HG03108 (cell line): ENCODE measurements at regions not wholly inside any gene's neighbourhood (a gene's known extent, or its start where the extent isn't known, plus 50 kb on each side); places are given as distances from the start of the nearest gene placed in this dataset.

ENCODE experiments used
- ATAC-seq: cut with Tn5 transposase; IDR thresholded peaks from one replicate; pipeline ENCODE4 v1.9.1; 2021; ENCODE audit warnings: moderate library complexity; ENCODE audit not compliant: unreplicated experiment

- ATAC-seq: no peak
Observed at GRCh38 chr6:24051942-24052589, 73.9 kb upstream of the NRSN1 start.

- ATAC-seq: no peak
Observed at GRCh38 chr6:24052590-24052961, 73.4 kb upstream of the NRSN1 start.

GRCh38 chr6:24053057-24053456 is 73.0 kb upstream of the NRSN1 start:
- ATAC-seq: no peak

DNA sequence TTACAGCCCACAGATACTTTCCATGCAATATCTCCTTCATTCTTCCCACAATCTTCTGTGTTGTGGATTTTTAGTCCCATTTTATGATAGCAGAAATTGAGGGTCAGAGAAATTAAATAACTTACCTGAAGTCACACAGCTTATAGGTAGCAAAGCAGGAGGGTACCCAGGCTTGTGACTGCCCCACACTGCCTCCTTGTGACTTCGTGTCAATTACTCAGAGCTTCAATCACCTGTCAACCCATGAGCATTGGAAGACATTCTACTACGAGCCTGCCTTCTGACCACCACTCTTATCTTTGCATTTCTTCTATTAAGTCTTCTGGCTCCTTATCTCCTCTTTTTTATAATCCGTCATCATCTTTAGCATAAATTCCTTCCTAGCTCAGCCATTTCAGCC is 71.6 kb upstream of the NRSN1 start:
- no peak for ATAC-seq

DNA sequence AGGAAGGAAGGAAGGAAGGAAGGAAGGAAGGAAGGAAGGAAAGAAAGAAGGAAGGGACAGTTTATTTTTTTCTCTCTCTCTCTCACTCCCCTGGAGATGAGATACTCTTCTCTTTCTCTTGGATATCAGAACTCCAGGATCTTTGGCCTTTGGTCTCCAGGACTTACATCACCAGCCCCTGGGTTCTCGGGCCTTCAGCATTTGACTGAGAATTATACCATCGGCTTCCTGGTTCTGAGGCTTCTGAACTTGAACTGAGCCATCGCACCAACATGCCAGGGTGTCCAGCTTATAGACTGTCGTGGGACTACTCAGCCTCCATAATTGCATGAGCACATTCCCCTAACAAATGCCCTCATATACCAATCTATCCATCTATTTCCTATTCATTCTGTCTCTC is 69.4 kb upstream of the NRSN1 start:
- ATAC-seq: no peak

DNA sequence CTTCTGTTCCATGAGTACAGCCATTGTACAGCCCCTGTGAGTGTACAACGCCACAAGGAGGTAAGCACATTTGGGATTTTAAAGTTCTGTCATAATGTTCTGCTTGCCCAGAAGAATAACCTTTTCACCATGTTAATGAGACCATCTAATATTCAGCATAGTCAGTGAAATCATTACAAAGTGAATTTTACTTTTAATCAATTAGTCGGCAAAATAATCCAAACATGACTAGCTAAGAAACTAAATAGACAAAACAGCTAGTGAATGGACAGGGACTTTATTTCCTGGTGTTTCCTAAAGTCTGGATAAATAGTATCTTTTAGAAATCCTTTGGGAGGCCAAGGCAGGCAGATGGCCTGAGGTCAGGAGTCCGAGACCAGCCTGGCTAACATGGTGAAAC is 69.0 kb upstream of the NRSN1 start:
- no peak for ATAC-seq

DNA sequence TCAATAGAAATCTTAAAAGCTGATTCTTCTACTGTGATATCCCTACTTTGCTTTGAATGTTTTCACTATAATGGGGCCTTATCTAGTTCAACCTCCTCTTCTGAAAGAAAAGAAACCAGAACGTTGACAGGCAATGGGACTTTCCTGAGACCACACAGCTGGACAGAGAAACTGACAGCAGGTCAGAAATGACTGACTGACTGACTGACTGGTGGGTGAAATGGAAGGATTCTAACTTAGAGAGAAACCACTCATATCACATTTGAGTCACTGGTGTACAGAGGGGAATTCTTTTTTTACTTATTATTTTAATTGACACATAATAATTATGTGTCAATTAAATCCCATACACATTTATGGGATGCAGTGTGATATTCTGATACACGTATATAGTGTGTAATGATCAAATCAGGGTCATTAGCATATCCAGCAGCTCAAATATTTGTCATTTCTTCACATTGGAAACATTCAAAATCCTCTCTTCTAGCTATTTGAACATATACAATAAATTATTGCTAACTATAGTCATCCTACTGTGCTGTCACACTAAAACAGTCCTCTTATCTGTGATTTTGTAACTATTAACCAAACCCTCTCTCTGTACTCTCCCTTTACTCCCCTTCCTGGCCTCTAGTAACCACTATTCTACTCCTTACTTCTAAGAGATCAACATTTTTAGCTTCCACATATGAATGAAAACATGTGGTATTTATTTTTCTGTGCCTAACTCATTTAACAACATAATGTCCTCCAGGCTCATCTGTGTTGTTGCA is 64.8 kb upstream of the NRSN1 start:
- peak; percentile 93 for ATAC-seq

- no peak for ATAC-seq
Observed at GRCh38 chr6:24064106-24064505, 61.9 kb upstream of the NRSN1 start.

- ATAC-seq: no peak
Observed at GRCh38 chr6:24064832-24065231, 61.2 kb upstream of the NRSN1 start.

DNA sequence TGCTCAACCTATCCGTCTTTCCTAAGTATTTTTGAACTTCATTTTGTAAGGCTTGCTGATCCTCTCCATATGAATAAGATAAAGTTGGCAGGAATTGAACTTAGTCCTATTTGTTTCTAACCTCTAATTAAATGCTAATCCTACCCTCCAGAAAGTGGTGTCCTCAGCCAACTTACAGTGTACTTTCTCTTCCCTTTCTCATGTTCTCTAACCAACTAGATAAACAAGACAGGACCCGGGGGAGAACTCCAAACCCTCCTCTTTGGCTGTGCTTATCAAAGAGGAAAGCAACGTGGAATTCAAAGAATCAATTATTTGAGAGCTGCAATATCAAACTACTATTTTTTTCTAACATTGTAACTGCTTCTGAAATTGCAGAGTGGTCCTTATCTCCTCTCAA is 56.5 kb upstream of the NRSN1 start:
- no peak for ATAC-seq

GRCh38 chr6:24072038-24072746 is 53.8 kb upstream of the NRSN1 start:
- ATAC-seq: no peak

- ATAC-seq: no peak
Observed at GRCh38 chr6:24076011-24076410, 50.0 kb upstream of the NRSN1 start.
